ENCODE measurements at regions not wholly inside any gene's neighbourhood (a gene's known extent, or its start where the extent isn't known, plus 50 kb on each side); places are given as distances from the start of the nearest gene placed in this dataset.

- TF ChIP-seq EZH2 (IDR thresholded peaks at IDR 0.05; ENCODE audit: borderline replicate concordance, low read length) (no peak), CTCF (conservative IDR thresholded peaks at IDR 0.05 in 1 of 2, IDR thresholded peaks at IDR 0.05 in 1 of 2; ENCODE audit: extremely low read depth in 1 of 2, insufficient read depth in 1 of 2, low read depth in 1 of 2, low read length in 2 of 2) (peak in 1 of 2 donors; percentile 5)
Measured at GRCh38 chr2:49459314-49459993, 305.1 kb upstream of the FSHR start.

All from mammary epithelial cell (primary cell).